A549 (cell line): ENCODE measurements at regions not wholly inside any gene's neighbourhood (a gene's known extent, or its start where the extent isn't known, plus 50 kb on each side); places are given as distances from the start of the nearest gene placed in this dataset.
"Not testable (repeated sequence)": the region's sequence is repeated elsewhere in the genome, so short reads cannot be mapped to it uniquely, and the experiment has no call there.

ENCODE experiments used
- ATAC-seq, 2 experiments: fragments of 200-7000 bp in 1 of 2; fragments of >200 bp in 1 of 2; cut with Nextera tagmentation in 1 of 2; cut with Tn5 transposase in 1 of 2; 3 replicates each; pipeline versions ENCODE4 v1.8.0 to v1.9.1; 2018 to 2020; ENCODE audit warnings: mild to moderate bottlenecking in 1 of 2, moderate library complexity in 1 of 2
- CTCF ChIA-PET: fragments of 300-600 bp; sonication (Branson Sonifier 250); formaldehyde crosslinking; extraction: SDS; loops from one replicate; lab custom pipeline; 2021; ENCODE audit warnings: antibody characterized with exemption, inconsistent platforms; lab: Yijun Ruan, JAX
- POLR2A ChIA-PET: fragments of 350-600 bp; formaldehyde crosslinking; extraction: SDS; loops from one replicate; lab custom pipeline; 2021; ENCODE audit warnings: antibody characterized with exemption, inconsistent platforms; lab: Yijun Ruan, JAX
- DNase-seq, 2 experiments: peaks; one replicate each; pipeline versions ENCODE4 v3.0.0 to v3.0.0-alpha.2; 2011 to 2016; ENCODE audit warnings: low read depth in 1 of 2, low spot score in 1 of 2
- FAIRE-seq: peaks from 2 replicates; lab custom pipeline; 2011; peaks lifted over from hg19 to GRCh38; lab: Jason Lieb, UNC
- H3K27ac ChIP-seq, 2 experiments: fragments of >200 bp; sonication (Bioruptor Twin); formaldehyde crosslinking; 3 replicates each; pipeline ENCODE4 v1.5.1; 2016 to 2017
- H3K4me1 ChIP-seq: fragments of >200 bp; sonication (Bioruptor Twin); formaldehyde crosslinking; 3 replicates; pipeline ENCODE4 v1.6.1; 2016
- H3K4me2 ChIP-seq: fragments of >200 bp; sonication (Bioruptor Twin); formaldehyde crosslinking; 3 replicates; pipeline ENCODE4 v1.6.1; 2016
- H3K4me3 ChIP-seq: fragments of >200 bp; sonication (Bioruptor Twin); formaldehyde crosslinking; 3 replicates; pipeline ENCODE4 v1.5.1; 2016
- H3K9me3 ChIP-seq: fragments of >200 bp; sonication (Bioruptor Twin); formaldehyde crosslinking; 3 replicates; pipeline ENCODE4 v1.6.1; 2016
- WGBS: methylation state at CpG from one replicate; pipeline ENCODE4 v1.1.6; 2017; ENCODE audit errors: missing lambda C conversion rate; 5-methylcytosine and 5-hydroxymethylcytosine counted together

GRCh38 chr16:18725321-18725720 is 64.8 kb downstream of the RPS15A start:
- H3K4me3 ChIP-seq, POLR2A ChIA-PET, FAIRE-seq, H3K4me1 ChIP-seq, H3K9me3 ChIP-seq, H3K4me2 ChIP-seq, ATAC-seq, H3K27ac ChIP-seq, CTCF ChIA-PET, DNase-seq: not testable (repeated sequence)
- 40% methylated on average over 3 of the region's 6 CpGs for WGBS

- ATAC-seq, H3K4me2 ChIP-seq, H3K9me3 ChIP-seq, POLR2A ChIA-PET, H3K4me1 ChIP-seq, DNase-seq, H3K27ac ChIP-seq, H3K4me3 ChIP-seq, FAIRE-seq: not testable (repeated sequence)
- CTCF ChIA-PET: interaction anchor here (0.6 kb wide), 1 partner anchor 700 kb away, joined by 3 read pairs; no protein-coding TSS in a partner anchor
- WGBS: 23% methylated on average over 5 of the region's 6 CpGs
These were observed 70.2 kb downstream of the RPS15A start for GRCh38 chr16:18719978-18720377.

DNA sequence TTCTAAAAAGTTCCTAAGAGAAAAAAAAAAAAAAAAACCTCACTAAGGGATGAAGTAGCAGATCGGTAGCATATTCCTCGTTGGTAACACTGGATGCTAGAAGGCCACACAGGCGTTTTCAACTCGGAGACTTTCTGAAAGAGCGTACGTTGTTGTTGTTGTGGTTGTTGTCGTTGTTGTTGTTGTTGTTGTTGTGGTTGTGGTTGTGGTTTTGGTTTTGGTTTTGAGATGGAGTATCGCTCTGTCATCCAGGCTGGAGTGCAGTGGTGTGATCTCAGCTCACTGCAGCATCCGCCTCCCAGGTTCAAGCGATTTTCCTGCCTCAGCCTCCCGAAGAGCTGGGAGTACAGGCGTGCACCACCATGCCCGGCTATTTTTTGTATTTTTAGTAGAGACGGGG is 77.6 kb downstream of the RPS15A start:
- ATAC-seq, CTCF ChIA-PET, H3K4me3 ChIP-seq, H3K27ac ChIP-seq, H3K4me2 ChIP-seq, FAIRE-seq, H3K9me3 ChIP-seq, DNase-seq, H3K4me1 ChIP-seq, POLR2A ChIA-PET: not testable (repeated sequence)
- WGBS: 49% methylated on average over 9 of the region's 14 CpGs

DNA sequence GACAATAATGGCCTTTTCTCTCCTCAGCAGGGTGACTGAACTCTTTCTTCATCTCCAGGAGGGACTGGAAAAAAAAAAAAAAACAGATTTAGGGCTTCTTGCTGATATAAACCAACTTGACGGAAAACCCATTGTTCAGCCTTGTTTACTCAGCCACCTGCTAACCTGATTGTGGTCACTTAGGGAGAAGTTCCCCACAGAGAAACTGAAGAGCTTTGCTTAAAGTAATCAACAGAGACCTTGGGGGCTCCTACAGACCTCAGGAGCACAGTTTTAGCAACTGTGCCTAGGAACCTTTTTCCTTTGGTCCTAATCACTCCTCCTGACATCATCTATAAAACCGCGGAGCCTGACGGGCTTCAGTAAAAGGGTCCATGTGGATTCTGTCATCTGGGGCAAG is 79.5 kb downstream of the RPS15A start:
- H3K4me3 ChIP-seq, FAIRE-seq, DNase-seq, ATAC-seq, H3K4me2 ChIP-seq, POLR2A ChIA-PET, CTCF ChIA-PET, H3K9me3 ChIP-seq, H3K27ac ChIP-seq, H3K4me1 ChIP-seq: not testable (repeated sequence)
- 73% methylated on average over 1 of the region's 4 CpGs for whole genome bisulfite sequencing

GRCh38 chr16:18701239-18701638 is 88.9 kb downstream of the RPS15A start:
- H3K27ac ChIP-seq, H3K9me3 ChIP-seq, H3K4me2 ChIP-seq, FAIRE-seq, DNase-seq, CTCF ChIA-PET, H3K4me1 ChIP-seq, H3K4me3 ChIP-seq, ATAC-seq, POLR2A ChIA-PET: not testable (repeated sequence)

DNA sequence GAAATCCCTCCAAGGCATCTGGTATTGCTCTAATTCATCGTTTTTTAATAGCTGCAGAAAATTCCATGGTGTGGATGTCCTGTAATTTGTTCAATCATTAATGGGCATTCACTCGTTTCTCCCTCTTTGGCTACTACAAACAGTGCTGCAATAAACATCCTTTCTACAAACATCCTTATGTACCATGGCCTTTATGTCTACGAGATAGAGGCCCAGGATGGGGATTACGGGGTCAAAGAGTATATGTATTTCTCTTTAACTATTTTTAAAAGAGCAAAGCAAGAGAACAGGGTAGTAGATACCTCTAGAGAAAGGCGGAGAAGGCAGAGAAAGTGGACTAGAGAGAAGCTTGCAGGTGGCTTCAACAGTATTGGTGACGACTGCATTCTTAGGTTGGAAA is 94.1 kb downstream of the RPS15A start:
- H3K4me3 ChIP-seq, ATAC-seq, H3K4me2 ChIP-seq, H3K4me1 ChIP-seq, H3K27ac ChIP-seq, POLR2A ChIA-PET, CTCF ChIA-PET, H3K9me3 ChIP-seq, DNase-seq, FAIRE-seq: not testable (repeated sequence)
- WGBS: 2% methylated on average over 5 of the region's 6 CpGs

GRCh38 chr16:18686079-18686968 is 103.8 kb downstream of the RPS15A start:
- DNase-seq, H3K4me3 ChIP-seq, ATAC-seq, POLR2A ChIA-PET, FAIRE-seq, CTCF ChIA-PET, H3K9me3 ChIP-seq, H3K27ac ChIP-seq, H3K4me1 ChIP-seq, H3K4me2 ChIP-seq: not testable (repeated sequence)
- 0% methylated on average over 1 of the region's 5 CpGs for WGBS

- H3K4me2 ChIP-seq, CTCF ChIA-PET, H3K4me3 ChIP-seq, ATAC-seq, H3K27ac ChIP-seq, DNase-seq, FAIRE-seq, H3K4me1 ChIP-seq, POLR2A ChIA-PET, H3K9me3 ChIP-seq: not testable (repeated sequence)
- no CpG with 5 or more reads among the region's 7 CpGs for WGBS
These were observed 83.9 kb upstream of the NOMO2 start for GRCh38 chr16:18645784-18646183.

DNA sequence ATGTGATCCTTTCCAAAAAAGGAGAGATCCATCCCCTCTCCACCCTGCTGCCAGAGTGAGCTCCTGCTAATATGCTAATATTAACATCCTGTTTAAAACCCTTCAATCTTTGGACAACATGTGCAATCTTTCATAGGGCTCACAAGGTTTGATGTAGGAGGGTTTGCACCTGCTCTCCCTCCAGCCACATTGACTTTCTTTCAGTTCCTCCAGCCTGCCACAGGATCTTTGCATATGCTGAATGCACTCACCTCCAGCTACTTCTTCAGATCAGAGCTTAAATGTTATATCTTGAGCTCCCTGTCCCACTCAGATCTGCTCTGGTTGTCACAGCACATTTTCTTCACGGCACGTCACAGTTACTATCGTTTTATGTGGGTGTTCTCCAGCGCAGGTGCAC is 75.0 kb upstream of the NOMO2 start:
- no CpG with 5 or more reads among the region's 4 CpGs for WGBS
- POLR2A ChIA-PET, CTCF ChIA-PET, DNase-seq, H3K27ac ChIP-seq, H3K4me3 ChIP-seq, H3K9me3 ChIP-seq, FAIRE-seq, H3K4me1 ChIP-seq, H3K4me2 ChIP-seq, ATAC-seq: not testable (repeated sequence)

DNA sequence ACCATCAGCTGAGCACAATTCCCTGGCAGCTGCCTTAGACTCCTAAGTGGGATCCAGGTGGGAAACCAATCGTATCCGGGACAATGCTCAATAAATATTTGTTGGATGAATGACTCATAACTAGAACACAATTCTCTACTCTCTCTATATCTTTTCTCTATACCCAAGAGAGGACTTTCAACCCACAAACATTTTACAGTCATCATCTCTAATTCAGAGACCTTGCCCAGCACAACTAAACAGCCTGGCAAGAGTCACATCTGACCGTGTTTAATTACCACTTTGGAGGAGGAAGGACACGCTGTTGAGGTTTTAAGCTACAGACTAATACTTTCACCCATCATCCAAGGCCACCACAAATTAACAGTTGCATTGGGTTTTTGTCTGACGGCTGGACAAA is 74.3 kb upstream of the NOMO2 start:
- WGBS: 2% methylated on average over 4 of the region's 5 CpGs
- POLR2A ChIA-PET: not testable (repeated sequence)

DNA sequence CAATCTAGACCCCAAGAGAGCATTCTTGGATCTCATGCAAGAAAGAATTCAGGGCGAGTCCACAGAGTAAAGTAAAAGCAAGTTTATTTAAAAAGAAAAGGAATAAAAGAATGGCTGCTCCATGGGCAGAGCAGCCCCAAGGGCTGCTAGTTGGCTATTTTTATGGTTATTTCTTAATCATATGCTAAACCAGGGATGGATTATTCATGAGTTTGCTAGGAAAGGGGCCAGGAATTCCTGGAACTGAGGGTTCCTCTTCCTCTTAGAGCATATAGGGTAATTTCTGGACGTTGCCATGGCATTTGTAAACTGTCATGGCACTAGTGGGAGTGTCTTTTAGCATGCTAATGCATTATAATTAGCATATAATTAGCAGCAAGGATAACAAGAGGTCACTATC is 73.1 kb upstream of the NOMO2 start:
- ATAC-seq, DNase-seq, H3K27ac ChIP-seq, H3K4me1 ChIP-seq, POLR2A ChIA-PET, FAIRE-seq, H3K4me2 ChIP-seq, H3K9me3 ChIP-seq, H3K4me3 ChIP-seq, CTCF ChIA-PET: not testable (repeated sequence)
- whole genome bisulfite sequencing: no CpG with 5 or more reads among the region's 2 CpGs

More for the DNA sequence above, 74.3 kb upstream of the NOMO2 start:
- H3K4me1 ChIP-seq, CTCF ChIA-PET, ATAC-seq, H3K27ac ChIP-seq, H3K4me3 ChIP-seq, FAIRE-seq, DNase-seq, H3K9me3 ChIP-seq, H3K4me2 ChIP-seq: not testable (repeated sequence)
